Caco-2 (cell line): ENCODE measurements at regions not wholly inside any gene's neighbourhood (a gene's known extent, or its start where the extent isn't known, plus 50 kb on each side); places are given as distances from the start of the nearest gene placed in this dataset.

ENCODE experiments used
- BruUV-seq: library from RNA; stranded (reverse); fragments of 400-500 nt; replicated peaks from 2 replicates; lab custom pipeline; 2021; lab: Mats Ljungman, UMichigan
- CTCF ChIA-PET: fragments of 300-600 bp; sonication (Branson Sonifier 250); formaldehyde crosslinking; loops from one replicate; lab custom pipeline; 2022; ENCODE audit warnings: antibody characterized with exemption; lab: Charles Lee
- POLR2A ChIA-PET: fragments of 300-600 bp; sonication (Branson Sonifier 250); formaldehyde crosslinking; loops from one replicate; lab custom pipeline; 2022; ENCODE audit warnings: antibody characterized with exemption; lab: Charles Lee
- DNase-seq, 2 experiments: peaks; one replicate each; pipeline versions ENCODE4 v3.0.0 to v3.0.0-alpha.2; 2020 to 2022
- H3K27me3 ChIP-seq: replicated peaks from 2 replicates; pipeline ENCODE4 v1.6.0; 2011; ENCODE audit warnings: low read length; ENCODE audit not compliant: control insufficient read depth, insufficient read depth
- H3K36me3 ChIP-seq: 2 replicates; pipeline ENCODE4 v1.5.1; 2011; ENCODE audit warnings: low read length; ENCODE audit not compliant: control insufficient read depth, insufficient read depth
- H3K4me1 ChIP-seq: fragments of 250-450 bp; sonication (Bioruptor Pico); 2 replicates; pipeline ENCODE4 v1.5.1; 2020; ENCODE audit warnings: mild to moderate bottlenecking
- H3K4me3 ChIP-seq: 2 replicates; pipeline ENCODE4 v1.5.1; 2011; ENCODE audit warnings: low read depth, mild to moderate bottlenecking, control low read depth, low read length
- H3K9me3 ChIP-seq: fragments of 250-450 bp; sonication (Bioruptor Pico); 2 replicates; pipeline ENCODE4 v1.5.1; 2020; ENCODE audit warnings: mild to moderate bottlenecking, moderate library complexity
- H3K27ac Mint-ChIP-seq: one replicate; pipeline ENCODE4 v1.8.0; 2022; ENCODE audit warnings: mixed read lengths; ENCODE audit not compliant: unreplicated experiment
- H3K27me3 Mint-ChIP-seq: one replicate; pipeline ENCODE4 v1.8.0; 2022; ENCODE audit warnings: mixed read lengths; ENCODE audit not compliant: insufficient read depth, unreplicated experiment
- H3K36me3 Mint-ChIP-seq: one replicate; pipeline ENCODE4 v1.8.0; 2022; ENCODE audit warnings: mild to moderate bottlenecking, mixed read lengths; ENCODE audit not compliant: insufficient read depth, unreplicated experiment
- H3K4me1 Mint-ChIP-seq: one replicate; pipeline ENCODE4 v1.8.0; 2022; ENCODE audit warnings: low read depth, mixed read lengths; ENCODE audit not compliant: unreplicated experiment
- H3K4me3 Mint-ChIP-seq: one replicate; pipeline ENCODE4 v1.8.0; 2022; ENCODE audit warnings: mild to moderate bottlenecking, moderate library complexity, mixed read lengths; ENCODE audit not compliant: unreplicated experiment
- H3K9me3 Mint-ChIP-seq: one replicate; pipeline ENCODE4 v1.8.0; 2022; ENCODE audit warnings: mixed read lengths; ENCODE audit not compliant: unreplicated experiment
- CTCF ChIP-seq, 2 experiments: fragments of 200-600 bp in 1 of 2; IDR thresholded peaks; 1 replicate in 1 of 2; 2 replicates in 1 of 2; pipeline versions ENCODE4 v1.5.1 to v1.8.0; 2011 to 2022; ENCODE audit warnings: antibody characterized with exemption in 1 of 2, control low read depth in 1 of 2, inconsistent platforms in 1 of 2, low read depth in 1 of 2, low read length in 1 of 2, mild to moderate bottlenecking in 1 of 2, moderate library complexity in 1 of 2; ENCODE audit not compliant: insufficient read depth in 1 of 2, severe bottlenecking in 1 of 2, unreplicated experiment in 1 of 2
- intact Hi-C: fragments of 100-400 bp; cut with micrococcal nuclease; formaldehyde crosslinking; loops from one replicate; pipeline ENCODE4 v1.10.0; 2022; ENCODE audit not compliant: unreplicated experiment

GRCh38 chr9:129241725-129242124, 63.7 kb upstream of the IER5L start:
- BruUV-seq = no TSS peak
- intact Hi-C loops = no loop called here
- no peaks in the 10 kb centered on the region for H3K36me3 ChIP-seq
- no peak for TF ChIP-seq CTCF (IDR thresholded peaks at IDR 0.05; ENCODE audit: insufficient read depth in 1 of 2, low read depth in 1 of 2, low read length in 1 of 2, severe bottlenecking in 1 of 2, unreplicated experiment in 1 of 2)
- no peaks in the 10 kb centered on the region for H3K4me1 Mint-ChIP-seq
- no peaks in the 10 kb centered on the region for H3K27me3 Mint-ChIP-seq
- H3K27ac Mint-ChIP-seq = no peak overlapping the region
- H3K4me3 ChIP-seq = no peak overlapping the region
- H3K9me3 ChIP-seq = no peaks in the 10 kb centered on the region
- H3K4me1 ChIP-seq = no peaks in the 10 kb centered on the region
- no peaks in the 10 kb centered on the region for H3K27me3 ChIP-seq
- POLR2A ChIA-PET = no interaction called here
- no peak for DNase-seq
- H3K36me3 Mint-ChIP-seq = no peaks in the 10 kb centered on the region
- no peaks in the 10 kb centered on the region for H3K9me3 Mint-ChIP-seq
- no peak overlapping the region for H3K4me3 Mint-ChIP-seq
- CTCF ChIA-PET = no interaction called here

- no peak for TF ChIP-seq CTCF (IDR thresholded peaks at IDR 0.05; ENCODE audit: insufficient read depth in 1 of 2, low read depth in 1 of 2, low read length in 1 of 2, severe bottlenecking in 1 of 2, unreplicated experiment in 1 of 2)
- H3K36me3 Mint-ChIP-seq = no peaks in the 10 kb centered on the region
- no TSS peak for BruUV-seq
- Histone ChIP-seq H3K27me3 (no peaks in the 10 kb centered on the region), H3K4me3 (no peak overlapping the region), H3K9me3 (no peaks in the 10 kb centered on the region), H3K4me1 (no peaks in the 10 kb centered on the region), H3K36me3 (no peaks in the 10 kb centered on the region)
- ChIA-PET POLR2A (no interaction called here), CTCF (no interaction called here)
- no peak overlapping the region for H3K27ac Mint-ChIP-seq
- intact Hi-C loops = no loop called here
- no peak for DNase-seq
- H3K27me3 Mint-ChIP-seq = no peaks in the 10 kb centered on the region
- H3K9me3 Mint-ChIP-seq = no peaks in the 10 kb centered on the region
- H3K4me1 Mint-ChIP-seq = no peaks in the 10 kb centered on the region
- H3K4me3 Mint-ChIP-seq = no peak overlapping the region
Observed at GRCh38 chr9:129240581-129241211, 62.6 kb upstream of the IER5L start.

GRCh38 chr9:129239946-129240490, 62.0 kb upstream of the IER5L start:
- no peak overlapping the region for H3K4me3 ChIP-seq
- no peak overlapping the region for H3K27ac Mint-ChIP-seq
- H3K27me3 Mint-ChIP-seq = no peaks in the 10 kb centered on the region
- no peaks in the 10 kb centered on the region for H3K36me3 ChIP-seq
- intact Hi-C loops = no loop called here
- no peaks in the 10 kb centered on the region for H3K4me1 Mint-ChIP-seq
- no peak for TF ChIP-seq CTCF (IDR thresholded peaks at IDR 0.05; ENCODE audit: insufficient read depth in 1 of 2, low read depth in 1 of 2, low read length in 1 of 2, severe bottlenecking in 1 of 2, unreplicated experiment in 1 of 2)
- POLR2A ChIA-PET = no interaction called here
- H3K4me3 Mint-ChIP-seq = no peak overlapping the region
- CTCF ChIA-PET = no interaction called here
- H3K9me3 ChIP-seq = no peaks in the 10 kb centered on the region
- H3K4me1 ChIP-seq = no peaks in the 10 kb centered on the region
- H3K36me3 Mint-ChIP-seq = no peaks in the 10 kb centered on the region
- H3K27me3 ChIP-seq = no peaks in the 10 kb centered on the region
- H3K9me3 Mint-ChIP-seq = no peaks in the 10 kb centered on the region
- no TSS peak for BruUV-seq
- no peak for DNase-seq
